Testis (tissue), 2 donors: ENCODE measurements at regions not wholly inside any gene's neighbourhood (a gene's known extent, or its start where the extent isn't known, plus 50 kb on each side); places are given as distances from the start of the nearest gene placed in this dataset.

Source experiments
- DNase-seq: peaks from one replicate; pipeline ENCODE4 v3.0.0-alpha.2; 2019
- H3K27ac ChIP-seq, 2 donors: fragments of 200-600 bp; sonication (generic); one replicate each; pipeline ENCODE4 v1.5.1; 2019
- H3K27me3 ChIP-seq: fragments of 200-600 bp; sonication (generic); one replicate; pipeline ENCODE4 v1.5.1; 2019
- H3K36me3 ChIP-seq: fragments of 200-600 bp; sonication (generic); one replicate; pipeline ENCODE4 v1.5.1; 2017; ENCODE audit warnings: low read depth; ENCODE audit errors: missing control alignments
- H3K4me1 ChIP-seq: fragments of 200-600 bp; sonication (generic); one replicate; pipeline ENCODE4 v1.5.1; 2019
- H3K4me3 ChIP-seq, 2 donors: fragments of 200-600 bp; sonication (generic); one replicate each; pipeline ENCODE4 v1.5.1; 2017 to 2019
- H3K9me3 ChIP-seq: fragments of 200-600 bp; sonication (generic); one replicate; pipeline ENCODE4 v1.5.1; 2017
- CTCF ChIP-seq, 3 experiments: fragments of 450-650 bp in 2 of 3; fragments of 200-600 bp in 1 of 3; sonication (generic) in 1 of 3; IDR thresholded peaks; one replicate each; pipeline ENCODE4 v1.5.1; 2016 to 2019; ENCODE audit warnings: antibody characterized with exemption in 3 of 3, mild to moderate bottlenecking in 2 of 3, moderate library complexity in 1 of 3
- POLR2A ChIP-seq: fragments of 450-650 bp; IDR thresholded peaks from one replicate; pipeline ENCODE4 v1.6.1; 2017; ENCODE audit warnings: antibody characterized with exemption, mild to moderate bottlenecking, moderate library complexity
- WGBS, 2 donors: methylation state at CpG; one replicate each; pipeline ENCODE4 v1.1.5; 2018; 5-methylcytosine and 5-hydroxymethylcytosine counted together
- intact Hi-C: fragments of 100-400 bp; cut with DNase I; formaldehyde crosslinking; loops from one replicate; pipeline ENCODE4 v1.15.1; 2023; ENCODE audit warnings: low total_unique reads

- no peaks in the 10 kb centered on the region for H3K36me3 ChIP-seq
- TF ChIP-seq POLR2A, result no peak
- no peak for TF ChIP-seq CTCF (IDR thresholded peaks at IDR 0.05)
- H3K4me1 ChIP-seq, result no peaks in the 10 kb centered on the region
- no peak for DNase-seq
- H3K27me3 ChIP-seq, result no peaks in the 10 kb centered on the region
- no peak overlapping the region for H3K27ac ChIP-seq
- no peaks in the 10 kb centered on the region for H3K9me3 ChIP-seq
- intact Hi-C loops, result no loop called here
- H3K4me3 ChIP-seq, result no peak overlapping the region
- 87% methylated on average over 11 of the region's 11 CpGs for WGBS, 2 donors
Observed at GRCh38 chr6:23388086-23388783, 737.8 kb upstream of the NRSN1 start.

GRCh38 chr6:23389386-23389785 lies 736.6 kb upstream of the NRSN1 start:
- Histone ChIP-seq H3K9me3 (no peaks in the 10 kb centered on the region), H3K27me3 (no peaks in the 10 kb centered on the region), H3K4me1 (no peaks in the 10 kb centered on the region), H3K27ac (no peak overlapping the region), H3K36me3 (no peaks in the 10 kb centered on the region), H3K4me3 (no peak overlapping the region)
- intact Hi-C loops, result no loop called here
- TF ChIP-seq CTCF (IDR thresholded peaks at IDR 0.05) (no peak), POLR2A (no peak)
- WGBS, 2 donors, result 81 to 85% methylated on average over 3 of the region's 3 CpGs
- DNase-seq, result no peak

GRCh38 chr6:23390221-23390620 lies 735.8 kb upstream of the NRSN1 start:
- H3K27me3 ChIP-seq, result no peaks in the 10 kb centered on the region
- no peaks in the 10 kb centered on the region for H3K4me1 ChIP-seq
- TF ChIP-seq POLR2A, result no peak
- TF ChIP-seq CTCF (IDR thresholded peaks at IDR 0.05), result no peak
- no peak overlapping the region for H3K4me3 ChIP-seq
- intact Hi-C loops, result no loop called here
- H3K36me3 ChIP-seq, result no peaks in the 10 kb centered on the region
- DNase-seq, result no peak
- WGBS, 2 donors, result 70 to 82% methylated on average over 2 of the region's 2 CpGs
- no peaks in the 10 kb centered on the region for H3K9me3 ChIP-seq
- H3K27ac ChIP-seq, result no peak overlapping the region

- Histone ChIP-seq H3K27me3 (no peaks in the 10 kb centered on the region), H3K4me3 (no peak overlapping the region), H3K27ac (no peak overlapping the region), H3K9me3 (no peaks in the 10 kb centered on the region), H3K4me1 (no peaks in the 10 kb centered on the region), H3K36me3 (no peaks in the 10 kb centered on the region)
- TF ChIP-seq CTCF (IDR thresholded peaks at IDR 0.05) (no peak), POLR2A (no peak)
- intact Hi-C loops, result no loop called here
- DNase-seq, result no peak
- 30 to 45% methylated on average over 2 of the region's 2 CpGs for WGBS, 2 donors
Observed at GRCh38 chr6:23394681-23395080, 731.3 kb upstream of the NRSN1 start.

- no peak overlapping the region for H3K4me3 ChIP-seq
- DNase-seq, result no peak
- no peaks in the 10 kb centered on the region for H3K9me3 ChIP-seq
- H3K4me1 ChIP-seq, result no peaks in the 10 kb centered on the region
- H3K36me3 ChIP-seq, result no peaks in the 10 kb centered on the region
- H3K27me3 ChIP-seq, result no peaks in the 10 kb centered on the region
- intact Hi-C loops, result no loop called here
- 81 to 95% methylated on average over 2 of the region's 2 CpGs for WGBS, 2 donors
- no peak overlapping the region for H3K27ac ChIP-seq
- no peak for TF ChIP-seq POLR2A
- TF ChIP-seq CTCF (IDR thresholded peaks at IDR 0.05), result no peak
Observed at GRCh38 chr6:23395381-23395780, 730.6 kb upstream of the NRSN1 start.
